B cell (primary cell): ENCODE measurements at regions not wholly inside any gene's neighbourhood (a gene's known extent, or its start where the extent isn't known, plus 50 kb on each side); places are given as distances from the start of the nearest gene placed in this dataset.

ENCODE experiments used
- ATAC-seq: fragments of 200-7000 bp; cut with Tn5 transposase; one replicate; pipeline ENCODE4 v1.10.0; 2021; ENCODE audit warnings: low read depth, mild to moderate bottlenecking, moderate number of reproducible peaks, moderate library complexity
- CTCF ChIA-PET: fragments of 350-600 bp; sonication (Branson Sonifier 250); formaldehyde crosslinking; loops from one replicate; lab custom pipeline; 2021; ENCODE audit warnings: antibody characterized with exemption, inconsistent platforms; lab: Charles Lee
- POLR2A ChIA-PET: fragments of 350-600 bp; sonication (Branson Sonifier 250); formaldehyde crosslinking; loops from one replicate; lab custom pipeline; 2021; ENCODE audit warnings: antibody characterized with exemption; lab: Charles Lee
- DNase-seq: peaks from one replicate; pipeline ENCODE4 v3.0.0; 2013
- H2AFZ ChIP-seq: 2 replicates; pipeline ENCODE4 v1.6.1; 2012; ENCODE audit warnings: mild to moderate bottlenecking, low read depth, low read length; ENCODE audit not compliant: insufficient read depth, poor library complexity, severe bottlenecking
- H3K27ac ChIP-seq, 2 donors: 1 replicate in 1 of 2; 2 replicates in 1 of 2; pipeline ENCODE4 v1.5.1; 2012 to 2013; ENCODE audit warnings: low read length in 2 of 2, mild to moderate bottlenecking in 2 of 2, moderate library complexity in 1 of 2
- H3K27me3 ChIP-seq, 4 experiments: fragments of 200-600 bp in 1 of 4; sonication (generic) in 1 of 4; replicated peaks in 1 of 4; 1 replicate in 2 of 4; 2 replicates in 2 of 4; pipeline versions ENCODE4 v1.6.1 to v1.7.0; 2013 to 2016; ENCODE audit warnings: low read length in 3 of 4, mild to moderate bottlenecking in 2 of 4, mixed read lengths in 1 of 4, moderate library complexity in 1 of 4; ENCODE audit not compliant: insufficient read depth in 4 of 4, control insufficient read depth in 3 of 4; ENCODE audit errors: control extremely low read depth in 1 of 4
- H3K36me3 ChIP-seq, 2 experiments: replicated peaks in 1 of 2; 1 replicate in 1 of 2; 2 replicates in 1 of 2; pipeline versions ENCODE4 v1.6.1 to v1.7.1; 2013; ENCODE audit warnings: low read length in 1 of 2; ENCODE audit not compliant: insufficient read depth in 2 of 2, control insufficient read depth in 1 of 2; ENCODE audit errors: control extremely low read depth in 1 of 2, extremely low read depth in 1 of 2
- H3K4me1 ChIP-seq, 2 donors: fragments of 200-600 bp in 1 of 2; sonication (generic) in 1 of 2; 1 replicate in 1 of 2; 2 replicates in 1 of 2; pipeline versions ENCODE4 v1.5.1 to v1.6.1; 2013 to 2017; ENCODE audit warnings: low read length in 2 of 2; ENCODE audit not compliant: control insufficient read depth in 2 of 2, insufficient read depth in 2 of 2
- H3K4me2 ChIP-seq: replicated peaks from 2 replicates; pipeline ENCODE3; 2012; ENCODE audit warnings: mild to moderate bottlenecking, low read depth, low read length; ENCODE audit not compliant: poor library complexity, severe bottlenecking
- H3K4me3 ChIP-seq, 5 experiments: fragments of 200-600 bp in 1 of 5; sonication (generic) in 1 of 5; 1 replicate in 3 of 5; 2 replicates in 2 of 5; pipeline versions ENCODE4 v1.5.1 to v1.7.0; 2011 to 2016; ENCODE audit warnings: low read length in 4 of 5, mild to moderate bottlenecking in 4 of 5, low read depth in 2 of 5, control low read depth in 1 of 5, moderate library complexity in 1 of 5; ENCODE audit not compliant: insufficient read depth in 1 of 5; ENCODE audit errors: control extremely low read depth in 1 of 5, extremely low read depth in 1 of 5
- H3K79me2 ChIP-seq: fragments of 200-600 bp; sonication (generic); one replicate; pipeline ENCODE4 v1.6.0; 2016; ENCODE audit warnings: low read length; ENCODE audit not compliant: control insufficient read depth, insufficient read depth
- H3K9ac ChIP-seq: fragments of 200-600 bp; sonication (generic); 2 replicates; pipeline ENCODE4 v1.6.1; 2017; ENCODE audit warnings: mild to moderate bottlenecking, low read length, moderate library complexity
- H3K9me3 ChIP-seq, 3 donors: one replicate each; pipeline versions ENCODE4 v1.6.1 to v1.7.1; 2013; ENCODE audit warnings: low read length in 2 of 3; ENCODE audit not compliant: control insufficient read depth in 2 of 3, insufficient read depth in 1 of 3; ENCODE audit errors: control extremely low read depth in 1 of 3
- H4K20me1 ChIP-seq: 2 replicates; pipeline ENCODE4 v1.6.0; 2012; ENCODE audit warnings: mild to moderate bottlenecking, low read length; ENCODE audit not compliant: insufficient read depth, control insufficient read depth, poor library complexity, severe bottlenecking
- H3K27ac Mint-ChIP-seq: one replicate; pipeline ENCODE4 v1.8.0; 2021; ENCODE audit warnings: mixed read lengths
- H3K27me3 Mint-ChIP-seq: one replicate; pipeline ENCODE4 v1.8.0; 2021; ENCODE audit warnings: mixed read lengths
- H3K4me1 Mint-ChIP-seq: one replicate; pipeline ENCODE4 v1.8.0; 2021; ENCODE audit warnings: mixed read lengths
- H3K4me3 Mint-ChIP-seq: one replicate; pipeline ENCODE4 v1.8.0; 2021; ENCODE audit warnings: mixed read lengths
- H3K9me3 Mint-ChIP-seq: one replicate; pipeline ENCODE4 v1.8.0; 2022; ENCODE audit warnings: mixed read lengths; ENCODE audit not compliant: insufficient read depth
- CTCF ChIP-seq: fragments of 200-600 bp; IDR thresholded peaks from one replicate; pipeline ENCODE4 v1.8.0; 2022; ENCODE audit warnings: antibody characterized with exemption, mild to moderate bottlenecking
- EZH2 ChIP-seq: IDR thresholded peaks from 2 replicates; pipeline ENCODE4 v1.6.1; 2012; ENCODE audit warnings: borderline replicate concordance, low read depth, mild to moderate bottlenecking, moderate library complexity, low read length; ENCODE audit not compliant: insufficient read depth, poor library complexity, severe bottlenecking
- WGBS: methylation state at CpG from one replicate; pipeline ENCODE4 v1.1.5; 2013; ENCODE audit warnings: missing lambda C conversion rate; ENCODE audit not compliant: insufficient coverage; 5-methylcytosine and 5-hydroxymethylcytosine counted together
- intact Hi-C: fragments of 100-400 bp; cut with micrococcal nuclease; formaldehyde crosslinking; loops from one replicate; pipeline ENCODE4 v1.10.0; 2022

GRCh38 chr5:44051591-44051990 is 337.6 kb downstream of the FGF10 start:
- intact Hi-C loops, result no loop called here
- Mint-ChIP-seq H3K27me3 (no peaks in the 10 kb centered on the region), H3K4me3 (no peak overlapping the region), H3K4me1 (no peaks in the 10 kb centered on the region), H3K27ac (no peak overlapping the region), H3K9me3 (peaks cover 9% of the 10 kb centered on the region)
- Histone ChIP-seq H3K9me3 (no peaks in the 10 kb centered on the region), H3K36me3 (no peaks in the 10 kb centered on the region), H2AFZ (no peak overlapping the region), H3K4me3 (no peak overlapping the region), H3K9ac (no peak overlapping the region), H3K27me3 (no peaks in the 10 kb centered on the region), H3K27ac (no peak overlapping the region), H3K79me2 (no peaks in the 10 kb centered on the region), H4K20me1 (no peaks in the 10 kb centered on the region), H3K4me2 (no peak overlapping the region), H3K4me1 (no peaks in the 10 kb centered on the region)
- CTCF ChIA-PET, result no interaction called here
- DNase-seq (no peak), ATAC-seq (no peak)
- WGBS, result no CpG with 5 or more reads among the region's 2 CpGs
- TF ChIP-seq EZH2 (no peak), CTCF (no peak)
- POLR2A ChIA-PET, result no interaction called here

- no peak overlapping the region for H3K4me2 ChIP-seq
- CTCF ChIA-PET, result no interaction called here
- no peaks in the 10 kb centered on the region for H3K36me3 ChIP-seq
- H3K4me3 ChIP-seq, result no peak overlapping the region
- no peaks in the 10 kb centered on the region for H3K27me3 Mint-ChIP-seq
- H3K27ac Mint-ChIP-seq, result no peak overlapping the region
- no peak overlapping the region for H3K4me3 Mint-ChIP-seq
- H4K20me1 ChIP-seq, result no peaks in the 10 kb centered on the region
- POLR2A ChIA-PET, result no interaction called here
- no peaks in the 10 kb centered on the region for H3K9me3 ChIP-seq
- H2AFZ ChIP-seq, result no peak overlapping the region
- no CpG with 5 or more reads among the region's 4 CpGs for WGBS
- ATAC-seq (no peak), DNase-seq (no peak)
- no peak for TF ChIP-seq CTCF
- no peak for TF ChIP-seq EZH2
- intact Hi-C loops, result no loop called here
- no peaks in the 10 kb centered on the region for H3K79me2 ChIP-seq
- H3K9ac ChIP-seq, result no peak overlapping the region
- H3K4me1 ChIP-seq, result no peaks in the 10 kb centered on the region
- no peaks in the 10 kb centered on the region for H3K27me3 ChIP-seq
- peaks cover 5% of the 10 kb centered on the region for H3K9me3 Mint-ChIP-seq
- no peak overlapping the region for H3K27ac ChIP-seq
- no peaks in the 10 kb centered on the region for H3K4me1 Mint-ChIP-seq
Observed at GRCh38 chr5:44048276-44048984, 340.8 kb downstream of the FGF10 start.
